ENCODE measurements at regions not wholly inside any gene's neighbourhood (a gene's known extent, or its start where the extent isn't known, plus 50 kb on each side); places are given as distances from the start of the nearest gene placed in this dataset.
"Not testable (repeated sequence)": the region's sequence is repeated elsewhere in the genome, so short reads cannot be mapped to it uniquely, and the experiment has no call there.

GRCh38 chr1:143729449-143730111, 242.2 kb downstream of the FAM72C start:
- H3K79me2 ChIP-seq (ENCODE audit: insufficient read depth); H2AFZ ChIP-seq (ENCODE audit: low read depth); H3K4me1 ChIP-seq (ENCODE audit: control insufficient read depth in 1 of 2, insufficient read depth in 2 of 2, low read depth in 1 of 2, low read length in 1 of 2); H3K9ac ChIP-seq; H3K27ac ChIP-seq (ENCODE audit: low read depth in 2 of 2, low read length in 1 of 2); H4K20me1 ChIP-seq (ENCODE audit: insufficient read depth); H3K9me2 ChIP-seq; H3K4me3 ChIP-seq (ENCODE audit: low read depth in 2 of 2, low read length in 1 of 2); H3K36me3 ChIP-seq (replicated peaks in 1 of 2; ENCODE audit: control insufficient read depth in 1 of 2, insufficient read depth in 2 of 2, low read length in 1 of 2); H3K4me2 ChIP-seq; DNase-seq; POLR2A ChIA-PET; CTCF ChIA-PET; H3K27me3 ChIP-seq (ENCODE audit: insufficient read depth); H3K9me3 ChIP-seq; H3F3A ChIP-seq (replicated peaks; ENCODE audit: insufficient read depth): not testable (repeated sequence)
- no CpG with 5 or more reads among the region's 39 CpGs for WGBS (ENCODE audit: low lambda C conversion rate)

- H3K4me2 ChIP-seq; H3K4me1 ChIP-seq (ENCODE audit: control insufficient read depth in 1 of 2, insufficient read depth in 2 of 2, low read depth in 1 of 2, low read length in 1 of 2); H3K36me3 ChIP-seq (replicated peaks in 1 of 2; ENCODE audit: control insufficient read depth in 1 of 2, insufficient read depth in 2 of 2, low read length in 1 of 2); H2AFZ ChIP-seq (ENCODE audit: low read depth); DNase-seq; H3K9me3 ChIP-seq; H4K20me1 ChIP-seq (ENCODE audit: insufficient read depth); H3K9me2 ChIP-seq; H3K27ac ChIP-seq (ENCODE audit: low read depth in 2 of 2, low read length in 1 of 2); H3K4me3 ChIP-seq (ENCODE audit: low read depth in 2 of 2, low read length in 1 of 2); H3K9ac ChIP-seq; H3K79me2 ChIP-seq (ENCODE audit: insufficient read depth); H3K27me3 ChIP-seq (ENCODE audit: insufficient read depth); H3F3A ChIP-seq (replicated peaks; ENCODE audit: insufficient read depth); CTCF ChIA-PET; POLR2A ChIA-PET: not testable (repeated sequence)
- WGBS (ENCODE audit: low lambda C conversion rate) = 13% methylated on average over 3 of the region's 31 CpGs
Measured at GRCh38 chr1:143728802-143729448, 242.9 kb downstream of the FAM72C start.

- 24% methylated on average over 1 of the region's 1 CpG for WGBS (ENCODE audit: low lambda C conversion rate)
- Histone ChIP-seq H3K27ac (ENCODE audit: low read depth in 2 of 2, low read length in 1 of 2) (no peak overlapping the region), H2AFZ (ENCODE audit: low read depth) (no peak overlapping the region), H3K9me2 (no peaks in the 10 kb centered on the region), H3F3A (replicated peaks; ENCODE audit: insufficient read depth) (no peaks in the 10 kb centered on the region), H3K9ac (no peak overlapping the region), H3K79me2 (ENCODE audit: insufficient read depth) (no peaks in the 10 kb centered on the region), H3K27me3 (ENCODE audit: insufficient read depth) (peaks cover 4% of the 10 kb centered on the region; the same call in 1 of the 2 replicates), H3K36me3 (replicated peaks in 1 of 2; ENCODE audit: control insufficient read depth in 1 of 2, insufficient read depth in 2 of 2, low read length in 1 of 2) (no peaks in the 10 kb centered on the region), H3K4me2 (no peak overlapping the region), H3K4me3 (ENCODE audit: low read depth in 2 of 2, low read length in 1 of 2) (no peak overlapping the region), H4K20me1 (ENCODE audit: insufficient read depth) (no peaks in the 10 kb centered on the region), H3K9me3 (no peaks in the 10 kb centered on the region), H3K4me1 (ENCODE audit: control insufficient read depth in 1 of 2, insufficient read depth in 2 of 2, low read depth in 1 of 2, low read length in 1 of 2) (no peaks in the 10 kb centered on the region)
- ChIA-PET POLR2A (no interaction called here), CTCF (no interaction called here)
- DNase-seq = no peak
- TF ChIP-seq FOXM1 (IDR thresholded peaks at IDR 0.05; ENCODE audit: low read depth) (no peak), CHD2 (IDR thresholded peaks at IDR 0.05; ENCODE audit: low read length, partially characterized antibody) (no peak), SMC3 (IDR thresholded peaks at IDR 0.05; ENCODE audit: low read depth, low read length) (no peak), IRF3 (IDR thresholded peaks at IDR 0.05; ENCODE audit: low read depth, low read length) (no peak), SIN3A (IDR thresholded peaks at IDR 0.05; ENCODE audit: borderline replicate concordance, low read depth, low read length) (no peak), EZH2phosphoT487 (IDR thresholded peaks at IDR 0.05; ENCODE audit: borderline replicate concordance, low read depth) (no peak), POLR2AphosphoS5 (IDR thresholded peaks at IDR 0.05; ENCODE audit: low read depth, low read length) (no peak), FOSL2 (IDR thresholded peaks at IDR 0.05; ENCODE audit: borderline replicate concordance, low read depth) (no peak), USF1 (IDR thresholded peaks at IDR 0.05; ENCODE audit: borderline replicate concordance, low read depth) (no peak), CTCF (IDR thresholded peaks at IDR 0.05) (no peak), RFX5 (IDR thresholded peaks at IDR 0.05; ENCODE audit: low read length) (no peak), ZBTB33 (IDR thresholded peaks at IDR 0.05; ENCODE audit: borderline replicate concordance, low read depth) (no peak), GATA2 (CRISPR knock-in tag; IDR thresholded peaks at IDR 0.05) (no peak), PBX3 (IDR thresholded peaks at IDR 0.05) (no peak)
Measured at GRCh38 chr1:143727263-143727662, 244.5 kb downstream of the FAM72C start.
